Activated gamma-delta T cell (primary cell): ENCODE measurements at regions not wholly inside any gene's neighbourhood (a gene's known extent, or its start where the extent isn't known, plus 50 kb on each side); places are given as distances from the start of the nearest gene placed in this dataset.
"Not testable (repeated sequence)": the region's sequence is repeated elsewhere in the genome, so short reads cannot be mapped to it uniquely, and the experiment has no call there.

ENCODE experiments used
- DNase-seq: peaks from one replicate; lab custom pipeline; 2025; lab: John Stamatoyannopoulos, UW

- no peak for DNase-seq
Observed at GRCh38 chr6:14597090-14597489, 479.5 kb downstream of the CD83 start.

GRCh38 chr6:14598017-14598864 lies 480.7 kb downstream of the CD83 start:
- no peak for DNase-seq

GRCh38 chr6:14600306-14600705 lies 482.7 kb downstream of the CD83 start:
- not testable (repeated sequence) for DNase-seq

- no peak for DNase-seq
Observed at GRCh38 chr6:14601490-14601889, 483.9 kb downstream of the CD83 start.

- DNase-seq: no peak
Observed at GRCh38 chr6:14606353-14606752, 488.8 kb downstream of the CD83 start.

GRCh38 chr6:14610141-14610540 lies 492.6 kb downstream of the CD83 start:
- DNase-seq: no peak

- no peak for DNase-seq
Observed at GRCh38 chr6:14612016-14612980, 494.7 kb downstream of the CD83 start.

GRCh38 chr6:14614631-14615030 lies 497.1 kb downstream of the CD83 start:
- DNase-seq: no peak

GRCh38 chr6:14616656-14617055 lies 499.1 kb downstream of the CD83 start:
- DNase-seq: no peak

GRCh38 chr6:14618759-14619418 lies 501.3 kb downstream of the CD83 start:
- DNase-seq: no peak

- no peak for DNase-seq
Observed at GRCh38 chr6:14619419-14619781, 501.8 kb downstream of the CD83 start.

- DNase-seq: no peak
Observed at GRCh38 chr6:14620522-14620921, 502.9 kb downstream of the CD83 start.

- no peak for DNase-seq
Observed at GRCh38 chr6:14621518-14621917, 503.9 kb downstream of the CD83 start.

GRCh38 chr6:14622085-14622484 lies 504.5 kb downstream of the CD83 start:
- DNase-seq: no peak

GRCh38 chr6:14622909-14623505 lies 505.4 kb downstream of the CD83 start:
- DNase-seq: no peak

- no peak for DNase-seq
Observed at GRCh38 chr6:14625173-14625895, 507.8 kb downstream of the CD83 start.

GRCh38 chr6:14626556-14626955 lies 509.0 kb downstream of the CD83 start:
- DNase-seq: no peak

GRCh38 chr6:14630016-14630415 lies 512.4 kb downstream of the CD83 start:
- DNase-seq: no peak

- no peak for DNase-seq
Observed at GRCh38 chr6:14633479-14633878, 515.9 kb downstream of the CD83 start.

GRCh38 chr6:14634072-14634471 lies 516.5 kb downstream of the CD83 start:
- DNase-seq: no peak

GRCh38 chr6:14635195-14635594 lies 517.6 kb downstream of the CD83 start:
- DNase-seq: no peak
